GM20431 (cell line): ENCODE measurements at regions not wholly inside any gene's neighbourhood (a gene's known extent, or its start where the extent isn't known, plus 50 kb on each side); places are given as distances from the start of the nearest gene placed in this dataset.

Experiments used
- in situ Hi-C: fragments of 300-500 bp; cut with MseI, MboI; formaldehyde crosslinking; loops from one replicate; pipeline ENCODE4 v1.15.0; 2020; ENCODE audit warnings: low sequenced_read_pairs; ENCODE audit not compliant: unreplicated experiment

- in situ Hi-C loops, result no loop called here
Observed at GRCh38 chr18:61681065-61681464, 211.7 kb downstream of the RNF152 start.

DNA sequence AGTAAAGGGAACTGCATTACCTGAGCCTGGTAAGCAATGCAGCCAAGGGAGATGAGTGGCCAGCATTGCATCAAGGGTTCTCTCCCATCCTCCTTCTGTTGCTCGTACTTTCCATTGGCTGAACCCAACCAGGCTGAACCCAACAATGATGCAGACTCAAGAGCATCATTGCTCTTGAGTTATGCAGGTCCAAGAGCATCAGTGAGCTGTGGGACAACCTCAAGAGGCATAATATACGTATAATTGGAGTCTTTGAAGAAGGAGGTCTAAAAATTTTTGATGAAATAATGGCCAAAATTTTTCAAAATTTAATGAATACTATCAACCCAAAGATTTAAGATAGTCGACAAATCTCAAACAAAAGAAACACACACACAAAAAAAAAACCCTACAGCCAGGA, 213.0 kb downstream of the RNF152 start:
- in situ Hi-C loops, result no loop called here

DNA sequence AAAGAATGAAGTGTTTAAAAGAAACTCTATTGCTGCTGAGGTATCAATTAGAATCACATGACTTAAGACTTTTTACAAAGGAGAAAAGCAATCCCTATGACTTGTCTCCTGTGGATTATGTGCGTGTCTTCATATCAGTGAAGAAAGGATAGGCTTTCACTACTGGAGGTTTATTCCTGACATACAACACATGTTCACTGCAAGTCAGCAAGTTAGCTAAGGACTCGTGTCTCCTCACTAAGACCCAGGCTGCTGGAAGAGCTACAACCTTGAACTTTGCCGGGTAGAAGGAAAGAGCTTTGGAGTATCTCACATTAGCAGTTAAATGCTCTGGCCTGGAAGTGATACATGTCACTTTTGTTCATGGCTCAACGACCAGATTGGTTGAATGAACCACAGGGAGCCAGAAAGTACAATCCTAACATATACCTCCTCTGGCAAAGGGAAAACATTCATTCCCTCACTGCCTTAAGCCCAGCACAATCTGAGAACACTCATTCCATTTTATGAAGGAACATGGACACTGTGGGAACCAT, 215.3 kb downstream of the RNF152 start:
- in situ Hi-C loops, result no loop called here

GRCh38 chr18:61676773-61677434, 215.9 kb downstream of the RNF152 start:
- in situ Hi-C loops, result no loop called here

DNA sequence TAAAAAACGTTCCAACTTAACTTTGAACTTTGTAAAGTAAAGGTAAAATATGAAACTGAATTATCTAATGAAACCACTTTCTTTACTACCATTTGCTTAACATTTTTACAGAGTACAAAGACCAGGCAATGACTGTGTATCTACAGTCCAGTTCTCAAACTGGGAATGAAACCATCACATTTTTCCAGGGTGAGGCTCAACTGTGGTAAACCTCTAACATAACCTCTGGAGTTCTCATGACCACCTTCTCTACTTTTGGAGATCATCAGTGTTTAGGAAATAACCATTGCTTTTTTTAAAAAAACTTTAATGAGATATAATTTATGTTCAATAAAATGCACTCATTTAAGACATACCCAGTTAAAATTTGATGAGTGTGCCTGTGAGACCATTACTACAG, 223.5 kb downstream of the RNF152 start:
- in situ Hi-C loops, result loop anchor here (10.0 kb wide), 1 partner anchor 195 kb away; no protein-coding TSS in a partner anchor

- in situ Hi-C loops, result loop anchor here (10.0 kb wide), 1 partner anchor 198 kb away; no protein-coding TSS in a partner anchor
Observed at GRCh38 chr18:61666876-61667590, 225.8 kb downstream of the RNF152 start.

DNA sequence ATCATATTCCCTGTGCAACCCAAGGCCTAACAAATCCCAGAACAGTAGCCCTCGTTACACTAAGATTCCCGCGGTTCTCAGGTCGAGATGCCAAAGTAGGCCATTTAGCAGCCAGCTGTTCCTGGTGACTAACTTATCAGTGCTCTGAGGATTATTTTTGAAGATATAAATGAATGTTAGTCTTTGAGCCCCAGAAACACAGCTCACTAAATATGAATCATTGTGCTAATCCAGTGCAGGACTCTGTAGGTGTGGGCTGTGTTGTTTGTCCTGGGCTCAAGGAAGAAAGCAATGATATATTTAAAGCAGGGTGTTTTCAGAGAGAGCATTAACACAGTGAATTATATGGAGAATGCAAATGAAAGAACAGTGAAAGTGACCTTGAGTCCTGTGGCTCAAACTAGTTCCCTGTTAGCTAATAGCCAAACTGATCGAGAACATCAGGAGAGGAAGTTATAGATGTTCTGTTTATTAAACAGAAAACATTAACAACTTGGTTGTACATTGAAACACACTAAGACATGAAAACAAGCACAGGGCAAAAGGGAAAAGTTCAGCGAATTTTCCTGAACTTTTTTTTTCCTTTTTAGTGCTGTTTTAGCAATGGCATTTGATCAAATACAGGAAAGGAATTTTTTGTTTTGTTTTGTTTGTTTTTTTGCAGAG, 228.3 kb downstream of the RNF152 start:
- in situ Hi-C loops, result loop anchor here (10.0 kb wide), 1 partner anchor 200 kb away; no protein-coding TSS in a partner anchor

GRCh38 chr18:61662726-61663125, 230.1 kb downstream of the RNF152 start:
- in situ Hi-C loops, result loop anchor here (10.0 kb wide), 1 partner anchor 202 kb away; no protein-coding TSS in a partner anchor

GRCh38 chr18:61658431-61658830, 234.4 kb downstream of the RNF152 start:
- in situ Hi-C loops, result no loop called here

GRCh38 chr18:61657066-61657732, 235.6 kb downstream of the RNF152 start:
- in situ Hi-C loops, result no loop called here

DNA sequence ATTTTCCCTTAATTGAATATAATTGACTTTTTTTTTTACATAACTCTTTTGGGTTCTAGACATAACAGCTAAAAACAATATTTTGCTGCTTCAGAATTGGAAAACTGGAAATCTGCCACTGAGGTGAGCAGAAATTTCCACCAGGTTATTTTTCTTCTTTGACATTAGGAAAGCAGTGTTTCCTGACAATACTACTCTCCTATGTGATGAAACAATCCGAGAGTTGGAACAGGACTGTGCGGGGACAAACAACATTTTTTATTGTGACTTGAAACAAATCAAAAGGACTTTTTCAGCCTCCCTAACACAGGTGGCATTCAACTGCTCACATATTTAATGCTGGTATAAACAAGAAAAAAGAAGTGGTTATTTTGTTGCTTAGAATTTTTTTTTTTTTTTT, 237.2 kb downstream of the RNF152 start:
- in situ Hi-C loops, result no loop called here

DNA sequence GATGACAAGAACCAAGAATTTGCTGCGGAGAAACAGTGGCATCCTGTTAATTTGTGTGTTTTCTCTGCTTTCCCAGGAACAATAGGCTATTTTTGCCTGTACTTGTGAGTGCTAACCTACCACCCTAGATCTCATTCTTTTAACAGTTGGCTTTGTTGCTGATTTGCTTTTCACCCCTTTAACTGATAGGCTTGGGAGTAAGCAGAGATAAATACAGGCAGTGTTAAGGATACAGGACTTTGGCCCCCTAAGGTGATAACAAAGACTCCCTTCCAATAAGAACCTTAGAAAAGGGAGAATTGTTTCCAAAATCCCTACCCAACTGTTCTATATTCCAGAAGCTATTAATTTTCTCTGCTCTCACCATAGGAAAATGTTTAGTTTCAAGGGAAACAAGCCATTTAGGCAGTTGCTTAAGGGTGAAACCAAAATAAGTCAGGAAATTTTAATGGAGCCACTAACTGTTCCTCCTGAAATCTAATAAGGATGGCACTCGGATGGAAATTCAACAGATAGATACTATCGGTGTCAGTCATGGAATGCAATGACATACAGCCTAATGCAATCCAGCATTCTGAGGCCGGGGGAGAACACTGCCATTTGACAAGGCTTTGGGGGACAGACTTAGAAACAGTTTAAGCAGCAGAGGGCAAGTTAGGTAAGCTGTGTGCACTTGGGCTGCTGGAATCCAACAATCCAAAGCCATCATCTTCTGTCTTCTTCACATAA, 238.8 kb downstream of the RNF152 start:
- in situ Hi-C loops, result no loop called here

DNA sequence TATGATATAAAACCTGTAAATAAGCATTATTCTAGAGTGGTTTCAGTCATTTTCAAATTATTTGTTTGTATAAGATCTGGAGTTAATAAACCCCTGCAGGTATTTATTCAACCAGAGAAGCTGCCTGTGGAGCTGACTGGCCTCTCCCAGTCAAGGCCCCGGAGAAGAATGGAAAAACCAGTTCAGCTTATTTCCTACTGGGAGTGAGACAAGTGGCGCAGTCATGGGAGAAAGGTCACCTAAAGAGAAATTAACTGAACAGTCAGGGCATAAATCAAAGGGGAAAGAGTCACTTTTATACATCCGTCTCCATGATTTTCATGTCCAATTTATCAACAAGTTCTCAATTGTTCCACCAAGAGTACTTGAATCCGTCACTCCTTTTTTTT, 240.9 kb downstream of the RNF152 start:
- in situ Hi-C loops, result no loop called here

DNA sequence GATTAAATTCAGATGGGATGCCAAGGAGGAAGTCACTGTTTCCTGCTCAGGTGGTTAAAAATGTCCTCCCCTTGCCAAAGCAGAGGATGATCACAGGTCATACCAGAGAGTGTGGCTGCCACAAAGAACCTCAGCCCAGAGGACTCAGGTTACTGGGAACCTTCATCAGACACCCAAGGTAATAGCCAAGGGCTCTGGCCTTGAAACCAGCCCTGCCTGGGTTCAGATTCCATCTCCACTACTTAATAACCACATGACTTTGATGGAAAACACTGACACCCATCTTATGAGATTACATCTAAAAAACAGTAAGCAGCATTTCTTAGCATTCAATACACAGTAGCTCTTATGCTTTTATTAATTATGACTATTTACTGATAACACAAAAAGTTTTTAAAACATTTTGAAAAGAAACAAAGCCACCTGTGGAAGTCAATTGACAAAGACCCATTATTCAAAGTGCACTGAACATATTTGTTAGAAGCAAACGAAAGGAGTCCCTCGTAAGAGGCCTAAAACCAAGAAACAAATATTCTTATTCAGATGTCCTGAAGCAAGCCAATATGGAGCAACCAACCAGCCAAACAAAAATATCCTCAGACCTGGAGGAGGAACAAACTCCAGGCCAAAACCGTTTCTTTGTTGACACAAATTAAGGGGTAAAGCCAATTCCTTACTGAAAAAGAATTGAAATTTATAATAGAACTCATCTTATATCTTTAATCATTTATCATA, 241.5 kb downstream of the RNF152 start:
- in situ Hi-C loops, result no loop called here

GRCh38 chr18:61643884-61644647, 248.7 kb downstream of the RNF152 start:
- in situ Hi-C loops, result loop anchor here (25.0 kb wide), 1 partner anchor 468 kb away; no protein-coding TSS in a partner anchor

GRCh38 chr18:61639886-61640285, 252.9 kb downstream of the RNF152 start:
- in situ Hi-C loops, result loop anchor here (25.0 kb wide), 1 partner anchor 472 kb away; no protein-coding TSS in a partner anchor

GRCh38 chr18:61637905-61638595, 254.8 kb downstream of the RNF152 start:
- in situ Hi-C loops, result loop anchor here (25.0 kb wide), 1 partner anchor 474 kb away; no protein-coding TSS in a partner anchor
